Osteocyte (in vitro differentiated cells): ENCODE measurements at regions not wholly inside any gene's neighbourhood (a gene's known extent, or its start where the extent isn't known, plus 50 kb on each side); places are given as distances from the start of the nearest gene placed in this dataset.

Experiments
- DNase-seq: peaks from one replicate; pipeline ENCODE4 v3.0.0; 2021; ENCODE audit warnings: mixed read lengths; ENCODE audit not compliant: unreplicated experiment; ENCODE audit errors: extremely low spot score
- H3K27ac Mint-ChIP-seq: one replicate; pipeline ENCODE4 v1.8.0; 2021; ENCODE audit warnings: mild to moderate bottlenecking, mixed read lengths; ENCODE audit not compliant: unreplicated experiment
- H3K27me3 Mint-ChIP-seq: one replicate; pipeline ENCODE4 v1.8.0; 2021; ENCODE audit warnings: mixed read lengths; ENCODE audit not compliant: unreplicated experiment
- H3K36me3 Mint-ChIP-seq: one replicate; pipeline ENCODE4 v1.8.0; 2021; ENCODE audit warnings: mixed read lengths; ENCODE audit not compliant: unreplicated experiment
- H3K4me1 Mint-ChIP-seq: one replicate; pipeline ENCODE4 v1.8.0; 2021; ENCODE audit warnings: mixed read lengths; ENCODE audit not compliant: unreplicated experiment
- H3K4me3 Mint-ChIP-seq: one replicate; pipeline ENCODE4 v1.8.0; 2021; ENCODE audit warnings: mild to moderate bottlenecking, moderate library complexity, mixed read lengths; ENCODE audit not compliant: unreplicated experiment
- H3K9me3 Mint-ChIP-seq: one replicate; pipeline ENCODE4 v1.8.0; 2021; ENCODE audit warnings: mixed read lengths; ENCODE audit not compliant: unreplicated experiment
- TF ChIP-seq, protein P1 (sequence below): fragments of 200-600 bp; sonication (generic); IDR thresholded peaks from 2 replicates; pipeline ENCODE4 v1.5.0; 2021; ENCODE audit warnings: antibody characterized with exemption, mild to moderate bottlenecking, moderate library complexity

DNA sequence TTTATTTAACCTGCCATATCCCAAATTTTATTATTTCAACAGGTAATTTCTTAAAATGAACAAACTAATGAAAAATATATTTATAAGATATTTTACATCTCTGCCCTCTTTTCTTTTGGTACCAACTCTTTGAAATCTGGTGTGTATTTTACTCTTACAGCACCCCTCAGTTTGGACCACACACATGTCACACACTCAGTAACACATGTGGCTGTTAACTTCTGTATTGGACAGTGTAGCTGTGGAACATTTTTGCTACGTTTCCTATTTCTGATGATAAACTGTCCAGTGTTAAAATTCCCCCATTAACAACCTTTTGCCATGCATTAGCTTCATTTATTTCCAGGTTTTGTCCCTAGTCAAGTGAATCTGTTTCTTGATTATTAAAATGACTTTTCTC, 250.6 kb downstream of the NFKBIZ start:
- H3K27ac Mint-ChIP-seq: no peak overlapping the region
- H3K27me3 Mint-ChIP-seq: no peaks in the 10 kb centered on the region
- no peak overlapping the region for H3K4me3 Mint-ChIP-seq

DNA sequence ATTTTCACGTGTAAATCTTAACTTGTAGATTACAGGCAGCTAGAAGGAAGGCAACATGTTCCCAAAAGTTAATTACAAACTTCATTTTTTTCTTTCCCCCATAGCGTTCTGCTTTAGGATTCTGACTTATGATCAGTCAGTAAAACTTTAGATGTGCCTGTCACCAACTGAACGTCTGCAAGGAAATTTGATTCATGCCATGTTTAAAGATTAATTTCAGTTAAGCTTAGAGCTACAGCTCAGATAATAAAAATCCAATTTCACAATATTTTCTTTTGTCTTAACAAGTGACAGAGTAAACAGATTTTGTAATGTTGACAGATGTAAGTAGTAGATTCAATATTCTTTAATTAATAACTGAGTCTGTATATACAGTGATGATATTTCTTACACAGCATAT, 253.1 kb downstream of the NFKBIZ start:
- no peaks in the 10 kb centered on the region for H3K27me3 Mint-ChIP-seq
- peaks cover 5% of the 10 kb centered on the region for H3K4me1 Mint-ChIP-seq
- no peak overlapping the region for H3K4me3 Mint-ChIP-seq
- peaks cover 6% of the 10 kb centered on the region for H3K9me3 Mint-ChIP-seq
- no peak overlapping the region for H3K27ac Mint-ChIP-seq
- DNase-seq: no peak
- TF ChIP-seq, protein P1, sequence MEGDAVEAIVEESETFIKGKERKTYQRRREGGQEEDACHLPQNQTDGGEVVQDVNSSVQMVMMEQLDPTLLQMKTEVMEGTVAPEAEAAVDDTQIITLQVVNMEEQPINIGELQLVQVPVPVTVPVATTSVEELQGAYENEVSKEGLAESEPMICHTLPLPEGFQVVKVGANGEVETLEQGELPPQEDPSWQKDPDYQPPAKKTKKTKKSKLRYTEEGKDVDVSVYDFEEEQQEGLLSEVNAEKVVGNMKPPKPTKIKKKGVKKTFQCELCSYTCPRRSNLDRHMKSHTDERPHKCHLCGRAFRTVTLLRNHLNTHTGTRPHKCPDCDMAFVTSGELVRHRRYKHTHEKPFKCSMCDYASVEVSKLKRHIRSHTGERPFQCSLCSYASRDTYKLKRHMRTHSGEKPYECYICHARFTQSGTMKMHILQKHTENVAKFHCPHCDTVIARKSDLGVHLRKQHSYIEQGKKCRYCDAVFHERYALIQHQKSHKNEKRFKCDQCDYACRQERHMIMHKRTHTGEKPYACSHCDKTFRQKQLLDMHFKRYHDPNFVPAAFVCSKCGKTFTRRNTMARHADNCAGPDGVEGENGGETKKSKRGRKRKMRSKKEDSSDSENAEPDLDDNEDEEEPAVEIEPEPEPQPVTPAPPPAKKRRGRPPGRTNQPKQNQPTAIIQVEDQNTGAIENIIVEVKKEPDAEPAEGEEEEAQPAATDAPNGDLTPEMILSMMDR: no peak
- peaks cover 2% of the 10 kb centered on the region for H3K36me3 Mint-ChIP-seq

More for the DNA sequence above, 250.6 kb downstream of the NFKBIZ start:
- DNase-seq: no peak
- Mint-ChIP-seq H3K36me3 (no peaks in the 10 kb centered on the region), H3K4me1 (no peaks in the 10 kb centered on the region), H3K9me3 (no peaks in the 10 kb centered on the region)
- TF ChIP-seq, protein P1: no peak

DNA sequence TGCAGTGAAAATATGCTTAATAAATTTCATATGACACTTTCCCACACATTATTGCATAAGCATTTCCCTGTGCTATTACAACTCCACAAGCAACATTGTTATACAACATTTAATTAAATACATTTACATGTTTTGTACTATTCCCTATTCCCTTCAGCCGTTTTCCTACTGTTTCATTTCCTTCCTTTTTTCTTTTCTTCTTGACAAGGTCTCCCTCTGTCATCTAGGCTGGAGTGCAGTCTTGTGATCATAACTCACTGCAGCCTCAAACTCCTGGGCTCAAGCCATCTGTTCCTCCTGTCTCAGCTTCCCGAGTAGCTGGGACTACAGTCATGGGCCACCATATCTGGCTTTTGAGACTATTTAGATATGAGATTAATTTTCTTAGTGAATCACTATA, 254.7 kb downstream of the NFKBIZ start:
- Mint-ChIP-seq H3K27me3 (no peaks in the 10 kb centered on the region), H3K27ac (no peak overlapping the region), H3K36me3 (peaks cover 2% of the 10 kb centered on the region), H3K4me3 (no peak overlapping the region), H3K4me1 (peaks cover 5% of the 10 kb centered on the region), H3K9me3 (peaks cover 8% of the 10 kb centered on the region)
- TF ChIP-seq, protein P1: no peak
- DNase-seq: no peak

DNA sequence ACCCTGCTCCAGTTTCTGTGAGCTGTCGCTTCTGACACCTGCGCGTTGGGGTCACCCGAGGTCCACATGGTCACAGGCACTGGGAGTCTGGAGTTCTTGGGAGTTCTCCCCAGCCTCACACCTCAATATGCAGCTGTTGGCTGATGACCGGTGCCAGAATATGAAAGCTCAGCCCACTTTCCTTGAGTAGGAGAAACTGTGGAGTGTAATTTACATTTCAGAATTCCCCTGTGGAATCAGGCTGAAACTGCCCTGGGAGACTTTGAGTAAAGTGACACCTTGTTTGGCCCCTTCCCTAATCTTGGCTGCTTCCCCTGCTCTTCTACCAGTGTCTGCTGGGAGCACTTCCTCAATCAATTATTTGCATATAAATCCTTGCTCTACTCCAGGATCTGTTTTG, 255.9 kb downstream of the NFKBIZ start:
- H3K9me3 Mint-ChIP-seq: peaks cover 8% of the 10 kb centered on the region
- H3K4me3 Mint-ChIP-seq: no peak overlapping the region
- no peaks in the 10 kb centered on the region for H3K27me3 Mint-ChIP-seq

DNA sequence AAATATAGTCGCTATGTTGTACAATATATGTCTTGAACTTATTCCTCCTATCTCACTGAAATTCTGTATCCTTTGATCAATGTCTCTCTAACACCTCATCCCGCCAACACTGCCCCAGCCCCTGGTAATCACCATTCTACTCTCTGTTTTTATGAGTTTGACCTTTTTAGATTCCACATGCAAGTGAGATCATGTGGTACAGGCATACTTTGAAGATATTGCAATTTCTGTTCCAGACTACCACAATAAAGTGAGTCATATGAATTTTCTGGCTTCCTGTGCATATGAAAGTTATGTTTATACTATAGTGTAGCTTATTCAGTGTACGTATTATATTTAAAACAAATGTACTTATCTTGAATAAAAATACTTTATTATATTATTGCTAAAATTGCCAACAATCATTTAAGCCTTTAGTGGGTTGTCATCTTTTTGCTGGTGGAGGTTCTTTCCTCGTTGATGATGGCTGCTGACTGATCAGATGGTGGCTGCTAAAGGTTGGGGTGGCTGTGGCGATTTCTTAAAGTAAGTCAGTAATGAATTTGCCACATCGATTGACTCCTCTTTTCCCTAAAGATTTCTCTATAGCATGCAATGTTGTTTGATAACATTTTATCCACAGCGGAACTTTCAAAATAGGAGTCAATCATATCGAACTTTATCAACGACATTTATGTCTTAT, 257.2 kb downstream of the NFKBIZ start:
- no peak for DNase-seq
- Mint-ChIP-seq H3K4me1 (peaks cover 5% of the 10 kb centered on the region), H3K9me3 (peaks cover 8% of the 10 kb centered on the region), H3K27me3 (no peaks in the 10 kb centered on the region), H3K36me3 (peaks cover 2% of the 10 kb centered on the region), H3K27ac (no peak overlapping the region), H3K4me3 (no peak overlapping the region)
- TF ChIP-seq, protein P1: no peak

More for the DNA sequence above, 255.9 kb downstream of the NFKBIZ start:
- TF ChIP-seq, protein P1: no peak
- Mint-ChIP-seq H3K27ac (no peak overlapping the region), H3K36me3 (peaks cover 2% of the 10 kb centered on the region), H3K4me1 (peaks cover 5% of the 10 kb centered on the region)
- no peak for DNase-seq
